HuH-7 (cell line): ENCODE measurements at regions not wholly inside any gene's neighbourhood (a gene's known extent, or its start where the extent isn't known, plus 50 kb on each side); places are given as distances from the start of the nearest gene placed in this dataset.
"Not testable (repeated sequence)": the region's sequence is repeated elsewhere in the genome, so short reads cannot be mapped to it uniquely, and the experiment has no call there.

Experiments
- DNase-seq: peaks from one replicate; pipeline ENCODE4 v3.0.0; 2011; ENCODE audit warnings: low spot score

GRCh38 chr9:38125889-38126288, 56.9 kb upstream of the SHB start:
- no peak for DNase-seq

- DNase-seq, result not testable (repeated sequence)
Measured at GRCh38 chr9:38123359-38123758, 54.3 kb upstream of the SHB start.

- no peak for DNase-seq
Measured at GRCh38 chr9:38120961-38121360, 51.9 kb upstream of the SHB start.

- no peak for DNase-seq
Measured at GRCh38 chr9:38119560-38120236, 50.7 kb upstream of the SHB start.

- no peak for DNase-seq
Measured at GRCh38 chr9:38118862-38119438, 49.9 kb upstream of the SHB start.
